CD14-positive monocyte (primary cell): ENCODE measurements at regions not wholly inside any gene's neighbourhood (a gene's known extent, or its start where the extent isn't known, plus 50 kb on each side); places are given as distances from the start of the nearest gene placed in this dataset.

ENCODE experiments used
- DNase-seq, 3 donors: peaks; one replicate each; pipeline ENCODE4 v3.0.0-alpha.2; 2011 to 2022
- H2AFZ ChIP-seq: 2 replicates; pipeline ENCODE4 v1.6.0; 2012; ENCODE audit warnings: mild to moderate bottlenecking, low read depth, low read length, inconsistent platforms; ENCODE audit not compliant: insufficient read depth, poor library complexity, severe bottlenecking
- H3K27ac ChIP-seq, 2 donors: 1 replicate in 1 of 2; 2 replicates in 1 of 2; pipeline ENCODE4 v1.5.1; 2012 to 2013; ENCODE audit warnings: low read length in 2 of 2, control low read depth in 1 of 2, inconsistent platforms in 1 of 2, low read depth in 1 of 2, mild to moderate bottlenecking in 1 of 2
- H3K27me3 ChIP-seq, 2 donors: one replicate each; pipeline versions ENCODE4 v1.6.0 to v1.6.1; 2011 to 2013; ENCODE audit warnings: low read length in 2 of 2; ENCODE audit not compliant: control insufficient read depth in 2 of 2, insufficient read depth in 2 of 2
- H3K36me3 ChIP-seq, 2 donors: replicated peaks in 1 of 2; 1 replicate in 1 of 2; 2 replicates in 1 of 2; pipeline versions ENCODE4 v1.5.1 to v1.6.1; 2012 to 2013; ENCODE audit warnings: low read length in 2 of 2, control low read depth in 1 of 2, inconsistent platforms in 1 of 2, mild to moderate bottlenecking in 1 of 2; ENCODE audit not compliant: insufficient read depth in 2 of 2, control insufficient read depth in 1 of 2
- H3K4me1 ChIP-seq, 2 donors: 1 replicate in 1 of 2; 2 replicates in 1 of 2; pipeline versions ENCODE4 v1.5.1 to v1.6.1; 2012 to 2013; ENCODE audit warnings: low read length in 2 of 2, control low read depth in 1 of 2, inconsistent platforms in 1 of 2, mild to moderate bottlenecking in 1 of 2, moderate library complexity in 1 of 2; ENCODE audit not compliant: insufficient read depth in 2 of 2, control insufficient read depth in 1 of 2
- H3K4me2 ChIP-seq: replicated peaks from 2 replicates; pipeline ENCODE3; 2012; ENCODE audit warnings: low read length, moderate library complexity, mild to moderate bottlenecking; ENCODE audit not compliant: poor library complexity, severe bottlenecking; ENCODE audit errors: extremely low read depth
- H3K4me3 ChIP-seq, 3 experiments: fragments of 200-600 bp in 1 of 3; sonication (generic) in 1 of 3; replicated peaks in 1 of 3; 1 replicate in 2 of 3; 2 replicates in 1 of 3; pipeline ENCODE4 v1.5.1; 2011 to 2013; ENCODE audit warnings: low read length in 3 of 3, mild to moderate bottlenecking in 3 of 3, control low read depth in 2 of 3, low read depth in 2 of 3, inconsistent platforms in 1 of 3, moderate library complexity in 1 of 3
- H3K79me2 ChIP-seq: 2 replicates; pipeline ENCODE4 v1.6.0; 2012; ENCODE audit warnings: mild to moderate bottlenecking, control low read depth, inconsistent platforms, low read length, moderate library complexity; ENCODE audit not compliant: insufficient read depth
- H3K9ac ChIP-seq: 2 replicates; pipeline ENCODE4 v1.6.0; 2017; ENCODE audit warnings: low read length, mild to moderate bottlenecking; ENCODE audit not compliant: insufficient read depth, poor library complexity, severe bottlenecking
- H3K9me3 ChIP-seq, 2 donors: replicated peaks in 1 of 2; 1 replicate in 1 of 2; 2 replicates in 1 of 2; pipeline versions ENCODE4 v1.5.1 to v1.6.1; 2012 to 2013; ENCODE audit warnings: low read length in 2 of 2, control low read depth in 1 of 2; ENCODE audit not compliant: control insufficient read depth in 1 of 2, insufficient read depth in 1 of 2
- H4K20me1 ChIP-seq: 2 replicates; pipeline ENCODE4 v1.6.0; 2012; ENCODE audit warnings: mild to moderate bottlenecking, low read length, control low read depth, moderate library complexity; ENCODE audit not compliant: insufficient read depth
- H3K27ac Mint-ChIP-seq, 7 donors: one replicate each; pipeline ENCODE4 v1.8.0; 2020; ENCODE audit warnings: mild to moderate bottlenecking in 7 of 7, mixed read lengths in 7 of 7, moderate library complexity in 6 of 7, inconsistent platforms in 2 of 7
- H3K27me3 Mint-ChIP-seq, 3 donors: one replicate each; pipeline ENCODE4 v1.8.0; 2021 to 2022; ENCODE audit warnings: low read depth in 3 of 3, mild to moderate bottlenecking in 3 of 3, mixed read lengths in 3 of 3, moderate library complexity in 3 of 3, inconsistent platforms in 1 of 3
- H3K36me3 Mint-ChIP-seq, 2 donors: one replicate each; pipeline ENCODE4 v1.8.0; 2020; ENCODE audit warnings: mixed read lengths in 2 of 2, inconsistent platforms in 1 of 2, mild to moderate bottlenecking in 1 of 2
- H3K4me1 Mint-ChIP-seq: one replicate; pipeline ENCODE4 v1.8.0; 2020; ENCODE audit warnings: mild to moderate bottlenecking, mixed read lengths
- H3K4me3 Mint-ChIP-seq, 2 donors: one replicate each; pipeline ENCODE4 v1.8.0; 2020; ENCODE audit warnings: mild to moderate bottlenecking in 2 of 2, mixed read lengths in 2 of 2, moderate library complexity in 1 of 2
- H3K9me3 Mint-ChIP-seq, 7 donors: one replicate each; pipeline ENCODE4 v1.8.0; 2020 to 2022; ENCODE audit warnings: mixed read lengths in 7 of 7, mild to moderate bottlenecking in 6 of 7, moderate library complexity in 6 of 7, inconsistent platforms in 2 of 7
- WGBS: methylation state at CpG from one replicate; pipeline ENCODE4 v1.1.5; 2013; ENCODE audit warnings: missing lambda C conversion rate; ENCODE audit not compliant: insufficient coverage; 5-methylcytosine and 5-hydroxymethylcytosine counted together
- intact Hi-C, 2 donors: fragments of 100-400 bp; cut with micrococcal nuclease; formaldehyde crosslinking; loops; one replicate each; pipeline versions ENCODE4 v1.15.0 to v1.15.1; 2023
- TF ChIP-seq, protein P1 (sequence below): fragments of 200-600 bp; IDR thresholded peaks from one replicate; pipeline ENCODE4 v1.8.0; 2022; ENCODE audit warnings: antibody characterized with exemption, mild to moderate bottlenecking

DNA sequence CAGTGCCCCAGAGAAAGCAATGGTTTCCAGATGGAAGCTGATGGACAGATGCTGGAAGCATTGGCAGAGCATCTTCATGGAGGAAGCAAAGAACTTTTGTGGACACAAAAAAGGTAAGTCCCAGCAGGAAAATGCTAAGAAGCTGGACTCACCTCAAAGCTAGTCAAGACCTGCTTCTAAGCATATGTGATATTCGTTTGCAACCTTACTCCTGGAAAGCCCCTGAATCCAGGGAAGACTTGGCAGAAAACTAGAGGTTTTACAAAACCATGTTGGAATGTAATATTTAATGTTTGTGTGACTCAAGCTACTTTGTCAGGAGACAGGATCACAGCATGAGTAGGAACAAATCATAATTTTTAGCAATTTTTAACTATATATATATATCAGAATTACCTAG lies 288.2 kb downstream of the BCHE start:
- Histone ChIP-seq H3K9me3 (peaks cover 7 to 8% of the 10 kb centered on the region in 2 donors), H3K36me3 (no peaks in the 10 kb centered on the region), H3K4me3 (no peak overlapping the region), H3K27me3 (no peaks in the 10 kb centered on the region), H3K79me2 (no peaks in the 10 kb centered on the region), H3K4me2 (no peak overlapping the region), H3K9ac (no peak overlapping the region), H3K27ac (no peak overlapping the region), H2AFZ (no peak overlapping the region), H3K4me1 (no peaks in the 10 kb centered on the region), H4K20me1 (no peaks in the 10 kb centered on the region)
- H3K4me3 Mint-ChIP-seq: no peak overlapping the region
- TF ChIP-seq, protein P1, sequence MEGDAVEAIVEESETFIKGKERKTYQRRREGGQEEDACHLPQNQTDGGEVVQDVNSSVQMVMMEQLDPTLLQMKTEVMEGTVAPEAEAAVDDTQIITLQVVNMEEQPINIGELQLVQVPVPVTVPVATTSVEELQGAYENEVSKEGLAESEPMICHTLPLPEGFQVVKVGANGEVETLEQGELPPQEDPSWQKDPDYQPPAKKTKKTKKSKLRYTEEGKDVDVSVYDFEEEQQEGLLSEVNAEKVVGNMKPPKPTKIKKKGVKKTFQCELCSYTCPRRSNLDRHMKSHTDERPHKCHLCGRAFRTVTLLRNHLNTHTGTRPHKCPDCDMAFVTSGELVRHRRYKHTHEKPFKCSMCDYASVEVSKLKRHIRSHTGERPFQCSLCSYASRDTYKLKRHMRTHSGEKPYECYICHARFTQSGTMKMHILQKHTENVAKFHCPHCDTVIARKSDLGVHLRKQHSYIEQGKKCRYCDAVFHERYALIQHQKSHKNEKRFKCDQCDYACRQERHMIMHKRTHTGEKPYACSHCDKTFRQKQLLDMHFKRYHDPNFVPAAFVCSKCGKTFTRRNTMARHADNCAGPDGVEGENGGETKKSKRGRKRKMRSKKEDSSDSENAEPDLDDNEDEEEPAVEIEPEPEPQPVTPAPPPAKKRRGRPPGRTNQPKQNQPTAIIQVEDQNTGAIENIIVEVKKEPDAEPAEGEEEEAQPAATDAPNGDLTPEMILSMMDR: no peak
- intact Hi-C loops: no loop called here
- peaks cover 1 to 16% (median 5%) of the 10 kb centered on the region in 7 donors for H3K9me3 Mint-ChIP-seq
- no CpG with 5 or more reads among the region's 1 CpG for WGBS
- no peak overlapping the region for H3K27ac Mint-ChIP-seq
- peaks cover 0 to 2% (median 0%) of the 10 kb centered on the region in 3 donors for H3K27me3 Mint-ChIP-seq
- H3K4me1 Mint-ChIP-seq: no peaks in the 10 kb centered on the region
- no peaks in the 10 kb centered on the region for H3K36me3 Mint-ChIP-seq
- DNase-seq: no peak

DNA sequence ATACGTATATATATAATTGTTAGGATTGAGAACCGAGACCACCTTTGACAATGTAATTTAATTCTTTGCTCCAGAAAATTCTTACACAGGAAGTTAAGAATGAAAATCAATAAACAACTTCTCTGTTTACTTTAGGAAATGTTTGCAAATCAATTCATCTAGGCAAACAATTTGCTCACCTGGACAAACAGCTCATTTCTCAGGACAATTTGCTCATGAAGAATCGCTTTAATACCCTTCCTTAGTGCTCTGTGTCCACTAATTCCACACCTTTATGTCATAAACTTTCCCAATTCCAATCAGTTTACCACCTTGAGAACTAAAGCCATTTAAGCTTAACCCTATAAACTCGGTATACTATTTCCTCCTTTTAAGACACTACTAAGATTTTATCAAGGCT lies 292.2 kb downstream of the BCHE start:
- Histone ChIP-seq H4K20me1 (no peaks in the 10 kb centered on the region), H3K9ac (no peak overlapping the region), H3K4me3 (no peak overlapping the region), H3K4me2 (no peak overlapping the region), H2AFZ (no peak overlapping the region), H3K27me3 (no peaks in the 10 kb centered on the region), H3K36me3 (no peaks in the 10 kb centered on the region), H3K4me1 (no peaks in the 10 kb centered on the region), H3K9me3 (peaks cover 7 to 8% of the 10 kb centered on the region in 2 donors), H3K79me2 (no peaks in the 10 kb centered on the region), H3K27ac (no peak overlapping the region)
- Mint-ChIP-seq H3K27ac (no peak overlapping the region), H3K27me3 (peaks cover 0 to 2% (median 0%) of the 10 kb centered on the region in 3 donors), H3K36me3 (no peaks in the 10 kb centered on the region), H3K9me3 (peaks cover 2 to 11% (median 5%) of the 10 kb centered on the region in 7 donors), H3K4me3 (no peak overlapping the region), H3K4me1 (no peaks in the 10 kb centered on the region)
- 92% methylated on average over 1 of the region's 4 CpGs for WGBS
- DNase-seq: no peak
- intact Hi-C loops: no loop called here
- TF ChIP-seq, protein P1: no peak
